ENCODE measurements at regions not wholly inside any gene's neighbourhood (a gene's known extent, or its start where the extent isn't known, plus 50 kb on each side); places are given as distances from the start of the nearest gene placed in this dataset.

DNA sequence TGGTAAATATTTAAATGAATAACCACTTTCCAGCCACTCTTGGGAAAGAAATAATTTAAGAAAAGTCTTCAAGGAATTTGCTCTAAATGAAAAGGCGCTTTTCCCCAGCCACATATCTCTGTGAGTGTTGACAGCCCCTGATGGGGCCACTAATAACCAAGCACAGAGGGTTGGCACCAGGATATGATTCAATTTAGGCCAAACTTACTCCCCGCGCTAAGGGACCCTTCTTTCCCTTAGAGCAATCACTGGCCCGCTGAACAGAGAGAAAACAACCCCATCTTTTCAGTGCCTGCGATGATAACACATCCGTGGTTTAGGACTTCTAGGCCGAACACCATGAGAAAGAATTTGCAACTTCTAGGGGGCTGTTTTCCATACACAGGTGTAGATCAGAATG is 310.8 kb downstream of the EIPR1 start:
- H3K4me3 Mint-ChIP-seq = no peak overlapping the region
- no peaks in the 10 kb centered on the region for H3K9me3 Mint-ChIP-seq
- H3K27me3 Mint-ChIP-seq = peaks cover 6% of the 10 kb centered on the region
- DNase-seq (ENCODE audit: extremely low spot score, unreplicated experiment) = no peak
- no peak overlapping the region for H3K27ac Mint-ChIP-seq
- peaks cover 2% of the 10 kb centered on the region for H3K4me1 Mint-ChIP-seq (ENCODE audit: unreplicated experiment)
- TF ChIP-seq, protein P1, sequence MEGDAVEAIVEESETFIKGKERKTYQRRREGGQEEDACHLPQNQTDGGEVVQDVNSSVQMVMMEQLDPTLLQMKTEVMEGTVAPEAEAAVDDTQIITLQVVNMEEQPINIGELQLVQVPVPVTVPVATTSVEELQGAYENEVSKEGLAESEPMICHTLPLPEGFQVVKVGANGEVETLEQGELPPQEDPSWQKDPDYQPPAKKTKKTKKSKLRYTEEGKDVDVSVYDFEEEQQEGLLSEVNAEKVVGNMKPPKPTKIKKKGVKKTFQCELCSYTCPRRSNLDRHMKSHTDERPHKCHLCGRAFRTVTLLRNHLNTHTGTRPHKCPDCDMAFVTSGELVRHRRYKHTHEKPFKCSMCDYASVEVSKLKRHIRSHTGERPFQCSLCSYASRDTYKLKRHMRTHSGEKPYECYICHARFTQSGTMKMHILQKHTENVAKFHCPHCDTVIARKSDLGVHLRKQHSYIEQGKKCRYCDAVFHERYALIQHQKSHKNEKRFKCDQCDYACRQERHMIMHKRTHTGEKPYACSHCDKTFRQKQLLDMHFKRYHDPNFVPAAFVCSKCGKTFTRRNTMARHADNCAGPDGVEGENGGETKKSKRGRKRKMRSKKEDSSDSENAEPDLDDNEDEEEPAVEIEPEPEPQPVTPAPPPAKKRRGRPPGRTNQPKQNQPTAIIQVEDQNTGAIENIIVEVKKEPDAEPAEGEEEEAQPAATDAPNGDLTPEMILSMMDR (conservative IDR thresholded peaks at IDR 0.05) = no peak
- H3K36me3 Mint-ChIP-seq = no peaks in the 10 kb centered on the region

DNA sequence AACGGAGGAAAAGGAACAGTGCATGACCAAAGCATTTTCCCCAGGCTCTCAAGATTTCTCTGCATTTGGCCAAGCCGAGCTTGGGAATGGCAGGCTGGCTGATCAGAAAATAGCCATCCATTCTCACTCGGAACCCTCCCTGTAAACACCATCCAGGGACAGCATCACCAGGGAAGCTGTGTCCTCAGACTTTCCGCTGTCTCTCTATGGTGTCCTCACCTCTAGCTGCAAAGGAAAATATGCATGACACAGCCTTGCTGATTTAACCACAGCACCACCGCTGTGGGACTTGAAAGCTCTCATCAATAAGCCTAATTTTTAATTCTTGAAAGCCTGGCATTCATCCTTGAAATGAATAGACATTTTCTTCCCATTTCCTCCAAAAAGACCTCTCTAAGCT is 311.7 kb downstream of the EIPR1 start:
- H3K4me1 Mint-ChIP-seq (ENCODE audit: unreplicated experiment) = no peaks in the 10 kb centered on the region
- H3K9me3 Mint-ChIP-seq = no peaks in the 10 kb centered on the region
- no peaks in the 10 kb centered on the region for H3K36me3 Mint-ChIP-seq
- no peak for DNase-seq (ENCODE audit: extremely low spot score, unreplicated experiment)
- peaks cover 6% of the 10 kb centered on the region for H3K27me3 Mint-ChIP-seq
- no peak overlapping the region for H3K4me3 Mint-ChIP-seq
- H3K27ac Mint-ChIP-seq = no peak overlapping the region
- TF ChIP-seq, protein P1 (conservative IDR thresholded peaks at IDR 0.05) = no peak

DNA sequence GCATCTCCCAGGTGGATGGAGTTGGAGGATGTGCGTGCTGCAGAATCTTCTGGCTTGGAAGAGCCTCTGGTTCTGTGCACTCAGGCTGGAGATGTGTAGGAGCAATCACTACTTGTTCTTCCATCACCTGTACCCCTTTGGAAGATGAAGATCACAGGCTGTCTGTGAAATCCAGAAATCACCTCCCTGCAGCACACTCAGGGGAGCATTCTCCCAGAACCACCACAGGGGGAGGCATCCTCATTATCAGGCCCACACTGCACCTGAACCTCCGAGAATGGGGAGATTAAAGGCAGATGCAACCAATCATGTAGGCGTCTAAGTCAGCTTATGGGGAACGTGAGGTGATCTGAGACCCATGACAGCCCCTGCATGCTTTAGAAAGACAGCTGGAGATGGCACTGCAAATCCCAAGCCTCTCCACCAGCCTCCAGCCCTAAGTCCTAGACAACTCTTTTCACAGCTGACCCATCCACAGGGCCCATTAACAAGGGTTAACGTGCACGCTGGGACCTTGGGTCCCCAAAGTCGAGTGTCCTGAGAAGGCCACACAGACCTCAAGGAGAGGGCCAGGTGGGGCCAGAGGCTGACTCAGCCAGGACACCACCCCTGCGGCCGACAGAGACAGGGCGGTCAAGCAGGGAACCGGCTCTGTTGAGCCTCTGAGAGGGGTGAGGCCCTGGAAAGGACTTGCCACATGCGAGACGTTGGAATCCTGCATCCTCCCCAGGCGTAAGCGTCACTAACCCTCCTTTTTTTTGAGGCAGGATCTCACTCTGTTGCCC is 314.9 kb downstream of the EIPR1 start:
- H3K27me3 Mint-ChIP-seq = peaks cover 7% of the 10 kb centered on the region
- DNase-seq (ENCODE audit: extremely low spot score, unreplicated experiment) = no peak
- peaks cover 5% of the 10 kb centered on the region for H3K4me1 Mint-ChIP-seq (ENCODE audit: unreplicated experiment)
- TF ChIP-seq, protein P1 (conservative IDR thresholded peaks at IDR 0.05) = no peak
- no peak overlapping the region for H3K4me3 Mint-ChIP-seq
- no peaks in the 10 kb centered on the region for H3K36me3 Mint-ChIP-seq
- peaks cover under 1% of the 10 kb centered on the region for H3K9me3 Mint-ChIP-seq
- no peak overlapping the region for H3K27ac Mint-ChIP-seq

DNA sequence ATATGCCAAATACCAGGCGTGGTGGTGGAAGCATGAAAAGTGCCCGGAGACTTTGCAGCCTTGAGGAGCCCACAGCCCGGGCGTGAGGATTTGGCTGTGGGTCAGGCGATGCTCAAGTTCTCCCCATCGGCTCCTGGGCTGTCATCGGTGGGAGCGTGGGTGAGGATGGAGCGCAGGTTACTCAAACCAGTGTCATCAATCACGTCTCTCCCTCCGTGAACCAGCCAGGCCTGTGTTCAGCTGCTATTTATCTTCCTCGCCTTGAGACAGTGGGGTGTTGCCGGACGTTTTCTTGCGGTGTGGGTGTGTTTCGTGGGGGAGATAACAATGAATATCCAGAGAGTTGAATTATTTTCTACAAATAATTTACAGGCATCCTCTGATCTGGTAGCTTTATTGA is 317.6 kb downstream of the EIPR1 start:
- Mint-ChIP-seq H3K27ac (no peak overlapping the region), H3K9me3 (peaks cover 7% of the 10 kb centered on the region), H3K36me3 (peaks cover 4% of the 10 kb centered on the region), H3K4me1 (ENCODE audit: unreplicated experiment) (peaks cover 5% of the 10 kb centered on the region), H3K4me3 (no peak overlapping the region), H3K27me3 (peaks cover 13% of the 10 kb centered on the region)
- no peak for DNase-seq (ENCODE audit: extremely low spot score, unreplicated experiment)
- TF ChIP-seq, protein P1 (conservative IDR thresholded peaks at IDR 0.05) = no peak

DNA sequence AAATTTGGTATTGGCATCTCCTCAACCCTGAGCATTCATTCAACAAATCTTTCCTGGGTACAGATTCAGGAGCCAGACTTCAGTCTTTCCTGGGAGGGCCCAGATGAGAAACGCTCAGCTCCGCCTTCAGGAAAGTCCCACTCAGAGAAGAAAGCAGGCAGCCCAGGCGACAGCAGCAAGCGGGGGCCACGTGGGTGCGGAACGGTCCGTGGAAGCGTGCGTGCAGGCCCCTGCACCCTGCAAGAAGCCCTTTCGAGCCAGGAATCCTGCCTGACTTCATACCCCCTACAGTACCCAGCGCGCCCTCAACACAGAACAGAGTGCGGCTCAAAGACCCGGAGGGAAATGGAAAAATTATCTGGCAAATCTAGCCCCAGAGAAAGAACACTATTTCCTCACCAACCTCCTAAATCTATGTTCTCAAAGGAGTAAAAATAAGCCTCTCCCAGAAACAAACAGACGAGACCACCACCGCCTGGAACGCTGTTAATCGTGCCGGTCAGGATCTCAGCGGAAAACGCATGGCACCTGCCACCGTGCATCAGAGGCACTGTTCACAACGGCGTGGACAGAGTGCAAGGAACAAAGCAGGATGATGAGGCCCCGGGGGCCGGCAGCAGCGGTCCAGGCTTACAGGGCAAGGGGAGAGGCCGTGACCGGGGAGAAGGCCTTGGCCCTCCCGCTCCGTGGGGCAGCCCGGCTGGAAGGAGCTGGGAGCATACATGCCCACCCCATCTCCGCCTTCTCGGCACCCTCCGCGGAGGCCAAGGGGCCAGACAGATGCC is 318.3 kb downstream of the EIPR1 start:
- H3K36me3 Mint-ChIP-seq = peaks cover 4% of the 10 kb centered on the region
- H3K27me3 Mint-ChIP-seq = peaks cover 11% of the 10 kb centered on the region
- no peak overlapping the region for H3K4me3 Mint-ChIP-seq
- TF ChIP-seq, protein P1 (conservative IDR thresholded peaks at IDR 0.05) = no peak
- peaks cover 7% of the 10 kb centered on the region for H3K9me3 Mint-ChIP-seq
- H3K27ac Mint-ChIP-seq = no peak overlapping the region
- DNase-seq (ENCODE audit: extremely low spot score, unreplicated experiment) = no peak
- peaks cover 5% of the 10 kb centered on the region for H3K4me1 Mint-ChIP-seq (ENCODE audit: unreplicated experiment)
